T47D (cell line): ENCODE measurements at regions not wholly inside any gene's neighbourhood (a gene's known extent, or its start where the extent isn't known, plus 50 kb on each side); places are given as distances from the start of the nearest gene placed in this dataset.
A peak's percentile ranks its signal among the peaks of the same experiment; 100 is the strongest.
"Not testable (repeated sequence)": the region's sequence is repeated elsewhere in the genome, so short reads cannot be mapped to it uniquely, and the experiment has no call there.

Experiments
- DNase-seq, 2 experiments: peaks; one replicate each; pipeline versions ENCODE4 v3.0.0 to v3.0.0-alpha.2; 2011 to 2012; ENCODE audit warnings: low read depth in 1 of 2, low spot score in 1 of 2
- JUND ChIP-seq: IDR thresholded peaks from 2 replicates; pipeline ENCODE4 v1.6.1; 2012; ENCODE audit warnings: low read depth
- in situ Hi-C: cut with HindIII; loops from 2 replicates; pipeline ENCODE4 v1.10.0; 2016; ENCODE audit warnings: low sequenced_read_pairs, low pct_unique_long_range_greater_than_20kb

GRCh38 chr13:32828711-32829110, 187.5 kb upstream of the KL start:
- in situ Hi-C loops = no loop called here
- TF ChIP-seq JUND = no peak
- DNase-seq = no peak

- no peak for DNase-seq
- no peak for TF ChIP-seq JUND
- in situ Hi-C loops = no loop called here
These were observed 187.0 kb upstream of the KL start for GRCh38 chr13:32829269-32829668.

GRCh38 chr13:32829676-32830335, 186.4 kb upstream of the KL start:
- in situ Hi-C loops = no loop called here
- peak in 1 of 2 experiments; percentile 33 for DNase-seq

DNA sequence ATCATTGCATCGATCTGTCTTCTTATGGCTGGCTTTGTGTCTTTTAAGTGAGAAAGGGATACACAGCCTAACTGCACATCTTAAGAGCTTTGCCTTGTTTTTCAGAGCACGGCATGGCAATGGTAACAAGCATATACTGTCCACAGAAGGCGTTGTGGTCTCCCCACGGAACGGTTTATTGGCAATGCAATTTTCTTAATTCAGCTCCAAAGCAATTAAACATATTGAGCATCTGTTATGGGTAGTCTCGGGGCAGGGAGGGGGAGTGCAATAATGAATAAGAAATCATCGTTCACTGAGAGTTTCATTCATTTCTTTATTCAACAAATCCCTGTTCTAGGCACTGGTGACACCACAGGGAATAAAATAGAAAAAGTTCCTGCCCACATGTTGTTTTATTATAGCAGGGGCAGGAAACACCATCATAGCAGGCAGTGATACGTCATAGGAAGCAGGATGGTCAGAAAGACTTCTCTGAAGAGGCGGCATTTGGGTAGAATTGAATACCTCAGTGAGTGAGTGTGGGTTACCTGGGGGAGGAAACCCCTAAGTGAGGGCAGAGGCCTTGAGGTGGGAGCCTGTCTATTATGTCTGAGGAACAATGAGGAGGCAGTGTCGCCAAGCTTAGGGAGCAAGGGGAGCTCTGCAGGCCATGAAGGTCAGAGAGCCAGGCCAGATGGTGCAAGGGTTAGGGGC, 185.7 kb upstream of the KL start:
- in situ Hi-C loops = no loop called here
- no peak for DNase-seq
- no peak for TF ChIP-seq JUND

More at GRCh38 chr13:32829676-32830335, 186.4 kb upstream of the KL start:
- TF ChIP-seq JUND = no peak

DNA sequence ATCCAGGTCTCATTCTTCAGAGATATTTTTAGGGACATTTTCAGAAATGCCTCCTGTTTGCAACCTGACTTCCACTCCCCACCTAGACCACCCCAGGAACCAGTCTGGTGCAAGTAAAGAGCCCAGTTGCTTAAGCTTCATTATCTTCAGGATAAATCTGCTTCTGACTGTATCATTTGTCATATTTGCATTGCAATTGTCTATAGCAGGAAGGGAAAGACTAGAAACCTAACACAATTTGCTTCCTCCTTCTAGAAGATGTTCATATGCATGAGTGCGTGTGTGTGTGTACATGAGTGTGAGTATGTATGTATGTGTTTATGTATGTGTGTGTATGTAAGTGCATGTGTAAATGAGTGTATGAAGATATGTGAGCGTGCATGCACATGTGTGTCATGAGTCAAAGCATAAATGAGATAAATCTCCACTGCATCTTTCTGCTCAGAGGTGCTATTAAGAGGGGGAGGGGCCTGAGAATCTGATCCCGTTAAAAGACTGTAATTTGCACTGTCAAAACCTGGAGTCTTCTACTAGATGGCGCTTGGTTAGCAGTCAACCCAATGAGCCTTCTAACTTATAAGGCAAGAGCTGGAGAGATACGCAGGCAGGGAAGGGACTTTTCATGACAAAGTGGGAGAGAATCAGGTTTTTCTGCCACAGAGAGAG, 178.8 kb upstream of the KL start:
- TF ChIP-seq JUND = no peak
- in situ Hi-C loops = no loop called here
- DNase-seq = peak in 1 of 2 experiments; percentile 15

GRCh38 chr13:32837973-32838927, 178.0 kb upstream of the KL start:
- in situ Hi-C loops = no loop called here
- no peak for DNase-seq
- TF ChIP-seq JUND = no peak

GRCh38 chr13:32838945-32839344, 177.3 kb upstream of the KL start:
- TF ChIP-seq JUND = no peak
- peak; percentile 24 to 64 for DNase-seq
- in situ Hi-C loops = no loop called here

DNA sequence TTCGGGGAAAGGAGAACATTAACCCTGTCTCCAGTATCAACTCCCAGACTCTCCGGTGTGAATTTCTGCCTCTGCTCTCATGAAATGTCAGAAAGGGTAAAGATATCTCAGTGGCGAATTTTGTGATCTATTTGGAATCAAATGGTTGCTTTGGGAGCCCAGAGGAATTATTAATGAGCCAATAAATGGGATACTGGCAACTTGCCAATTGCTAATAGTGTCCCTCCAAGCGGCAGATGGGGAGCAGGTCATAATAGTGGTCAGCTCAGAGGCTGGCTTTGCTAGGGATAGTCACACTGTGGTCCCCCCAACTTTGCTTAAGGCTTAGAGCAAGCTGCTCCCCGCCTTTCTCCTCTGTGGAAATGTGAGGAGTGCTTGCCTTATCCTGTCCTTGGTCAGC, 176.1 kb upstream of the KL start:
- TF ChIP-seq JUND = no peak
- in situ Hi-C loops = no loop called here
- no peak for DNase-seq

DNA sequence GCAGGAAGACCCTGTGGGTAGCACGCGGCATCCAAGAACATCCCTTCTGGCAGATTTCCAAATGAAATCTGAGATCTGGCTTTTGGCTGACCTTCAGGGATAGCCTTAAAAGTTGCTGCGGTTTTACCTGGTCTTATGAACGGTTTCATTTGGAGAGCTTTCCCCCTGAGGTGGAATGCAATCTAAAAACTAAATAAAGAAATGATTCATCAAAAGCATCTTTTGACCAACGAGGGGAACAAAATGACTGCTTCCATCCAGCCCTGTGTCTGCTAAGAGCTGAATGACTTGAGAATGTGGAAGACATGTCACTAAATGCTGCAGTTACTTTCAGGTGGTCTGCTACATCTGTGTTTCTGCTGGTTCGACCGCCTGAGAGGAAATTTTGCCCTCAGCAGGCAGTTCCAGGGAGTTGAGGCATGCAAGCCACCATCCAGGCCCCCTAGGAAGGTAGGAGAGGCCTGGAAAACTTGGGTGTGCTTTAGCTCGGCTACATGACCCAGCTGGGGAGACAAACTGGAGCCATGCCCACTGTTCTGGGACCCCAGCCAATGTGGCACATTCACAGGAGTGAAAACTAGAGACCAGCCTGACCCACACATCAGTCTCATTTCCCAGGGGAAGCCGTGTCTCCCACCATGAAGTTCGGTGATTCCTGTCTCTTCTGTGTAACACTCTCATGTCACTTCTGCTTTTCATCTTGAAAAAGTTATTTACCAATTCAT, 175.1 kb upstream of the KL start:
- DNase-seq = no peak
- no peak for TF ChIP-seq JUND
- in situ Hi-C loops = no loop called here

- no peak for DNase-seq
- in situ Hi-C loops = no loop called here
- no peak for TF ChIP-seq JUND
These were observed 170.0 kb upstream of the KL start for GRCh38 chr13:32845952-32846950.

DNA sequence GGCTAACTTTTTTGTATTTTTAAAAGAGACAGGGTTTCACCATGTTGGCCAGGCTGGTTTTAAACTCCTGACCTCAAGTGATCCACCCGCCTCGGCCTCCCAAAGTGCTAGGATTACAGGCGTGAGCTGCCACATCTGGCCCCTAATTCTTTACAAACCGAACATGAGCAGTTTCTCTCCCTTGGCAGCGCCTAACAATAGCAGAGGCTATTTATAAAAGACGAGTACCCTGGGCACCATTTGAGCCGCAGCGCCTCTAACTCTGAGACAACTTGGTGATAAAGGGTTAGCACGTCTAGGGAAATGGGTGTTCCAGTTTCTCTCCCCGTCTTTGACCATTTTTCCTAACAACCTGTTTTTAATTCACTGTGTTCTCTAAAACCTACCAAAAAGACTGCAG, 168.2 kb upstream of the KL start:
- DNase-seq, in situ Hi-C loops: not testable (repeated sequence)
